NT2/D1 (cell line): ENCODE measurements at regions not wholly inside any gene's neighbourhood (a gene's known extent, or its start where the extent isn't known, plus 50 kb on each side); places are given as distances from the start of the nearest gene placed in this dataset.

Experiments used
- DNase-seq: peaks from one replicate; pipeline ENCODE4 v3.0.0-alpha.2; 2011; ENCODE audit warnings: low read depth, low spot score
- H3K27me3 ChIP-seq: 2 replicates; pipeline ENCODE4 v1.6.0; 2011; ENCODE audit warnings: mild to moderate bottlenecking; ENCODE audit not compliant: insufficient read length, insufficient read depth
- H3K36me3 ChIP-seq: 2 replicates; pipeline ENCODE4 v1.6.1; 2011; ENCODE audit warnings: mild to moderate bottlenecking, low read length, mixed read lengths; ENCODE audit not compliant: insufficient read depth, insufficient read length
- H3K4me1 ChIP-seq: 2 replicates; pipeline ENCODE4 v1.5.1; 2011; ENCODE audit not compliant: insufficient read depth, insufficient read length
- H3K4me3 ChIP-seq: 2 replicates; pipeline ENCODE4 v1.5.1; 2011; ENCODE audit warnings: low read depth; ENCODE audit not compliant: insufficient read length
- H3K9ac ChIP-seq: 2 replicates; pipeline ENCODE4 v1.6.0; 2011; ENCODE audit warnings: low read depth; ENCODE audit not compliant: insufficient read length
- H3K9me3 ChIP-seq: 2 replicates; pipeline ENCODE4 v1.5.1; 2011; ENCODE audit warnings: mild to moderate bottlenecking, low read length; ENCODE audit not compliant: insufficient read depth
- SUZ12 ChIP-seq: IDR thresholded peaks from 2 replicates; pipeline ENCODE4 v1.6.1; 2011; ENCODE audit not compliant: insufficient read length, insufficient read depth; ENCODE audit errors: extremely low read depth
- YY1 ChIP-seq: IDR thresholded peaks from 2 replicates; pipeline ENCODE4 v1.6.1; 2011; ENCODE audit not compliant: insufficient read length, insufficient read depth
- ZNF274 ChIP-seq: IDR thresholded peaks from 2 replicates; pipeline ENCODE4 v1.6.1; 2011; ENCODE audit warnings: mild to moderate bottlenecking, low read depth, low read length

- H3K4me3 ChIP-seq = no peak overlapping the region
- no peak for TF ChIP-seq ZNF274
- no peaks in the 10 kb centered on the region for H3K4me1 ChIP-seq
- H3K27me3 ChIP-seq = no peaks in the 10 kb centered on the region
- H3K36me3 ChIP-seq = no peaks in the 10 kb centered on the region
- no peak overlapping the region for H3K9ac ChIP-seq
- no peaks in the 10 kb centered on the region for H3K9me3 ChIP-seq
- no peak for DNase-seq
Observed at GRCh38 chr10:55215699-55216098, 414.7 kb upstream of the PCDH15 start.

DNA sequence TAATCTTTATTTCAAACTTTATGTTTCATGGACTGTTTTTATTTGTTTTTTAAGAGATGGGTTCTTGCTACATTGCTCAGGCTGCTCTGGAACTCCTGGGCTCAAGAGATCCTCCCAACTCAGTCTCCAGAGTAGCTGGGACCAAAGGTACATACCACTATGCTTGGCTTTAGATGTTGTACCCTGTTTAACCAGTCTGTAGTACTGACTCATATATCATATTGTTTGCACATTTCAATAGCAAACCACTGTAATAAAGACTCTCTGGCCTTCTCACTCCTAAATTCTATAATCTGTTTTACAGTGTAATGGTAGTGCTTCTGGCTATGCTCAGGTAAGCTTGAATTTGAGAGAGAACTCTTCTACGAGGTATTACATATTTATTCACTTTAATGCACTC, 413.6 kb upstream of the PCDH15 start:
- TF ChIP-seq ZNF274 (no peak), SUZ12 (no peak), YY1 (no peak)
- no peak for DNase-seq
- no peak overlapping the region for H3K4me3 ChIP-seq

DNA sequence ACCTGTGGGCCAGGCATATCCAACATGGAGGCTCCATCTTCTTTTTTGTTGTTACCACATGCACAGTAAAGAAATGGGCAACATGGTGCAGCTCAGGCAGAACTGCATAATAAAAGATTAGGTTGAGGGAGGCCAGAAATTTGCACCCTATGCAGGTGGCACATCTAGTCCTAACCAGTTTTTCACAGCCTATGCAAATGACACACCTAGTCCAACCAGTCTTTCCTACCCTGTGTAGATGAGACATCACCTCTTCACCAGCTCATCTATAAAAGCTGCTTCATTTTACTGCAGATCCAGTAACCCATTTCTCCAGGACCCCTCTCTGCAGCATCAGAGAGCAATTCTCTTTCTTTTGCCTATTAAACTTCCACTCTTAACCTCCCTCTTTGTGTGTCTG, 411.0 kb upstream of the PCDH15 start:
- Histone ChIP-seq H3K27me3 (no peaks in the 10 kb centered on the region), H3K9me3 (no peaks in the 10 kb centered on the region), H3K4me3 (no peak overlapping the region), H3K36me3 (no peaks in the 10 kb centered on the region), H3K9ac (no peak overlapping the region), H3K4me1 (no peaks in the 10 kb centered on the region)
- no peak for TF ChIP-seq ZNF274
- no peak for TF ChIP-seq YY1
- TF ChIP-seq SUZ12 = no peak
- DNase-seq = no peak

More for the DNA sequence above, 413.6 kb upstream of the PCDH15 start:
- Histone ChIP-seq H3K4me1 (no peaks in the 10 kb centered on the region), H3K36me3 (no peaks in the 10 kb centered on the region), H3K9me3 (no peaks in the 10 kb centered on the region), H3K27me3 (no peaks in the 10 kb centered on the region), H3K9ac (no peak overlapping the region)

DNA sequence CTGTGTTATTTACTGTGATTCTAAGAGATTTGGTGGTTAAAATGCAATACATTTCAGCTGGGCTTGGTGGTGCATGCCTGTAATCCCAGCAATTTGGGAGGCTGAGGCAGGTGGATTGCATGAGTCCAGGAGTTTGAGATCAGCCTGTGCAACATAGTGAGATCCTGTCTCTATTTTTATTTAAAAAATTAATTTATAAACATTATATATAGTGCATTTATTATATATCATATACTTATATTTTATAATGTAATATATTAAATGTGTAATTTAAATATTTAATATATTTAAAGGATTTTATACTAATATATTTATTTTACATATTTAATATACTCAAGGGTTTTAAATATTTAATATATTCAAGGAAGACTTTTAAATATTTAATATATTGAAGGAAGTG, 402.8 kb upstream of the PCDH15 start:
- TF ChIP-seq ZNF274 (no peak), SUZ12 (no peak), YY1 (no peak)
- H3K36me3 ChIP-seq = no peaks in the 10 kb centered on the region
- no peaks in the 10 kb centered on the region for H3K27me3 ChIP-seq
- no peaks in the 10 kb centered on the region for H3K4me1 ChIP-seq
- H3K9ac ChIP-seq = no peak overlapping the region
- H3K4me3 ChIP-seq = no peak overlapping the region
- DNase-seq = no peak
- H3K9me3 ChIP-seq = no peaks in the 10 kb centered on the region

DNA sequence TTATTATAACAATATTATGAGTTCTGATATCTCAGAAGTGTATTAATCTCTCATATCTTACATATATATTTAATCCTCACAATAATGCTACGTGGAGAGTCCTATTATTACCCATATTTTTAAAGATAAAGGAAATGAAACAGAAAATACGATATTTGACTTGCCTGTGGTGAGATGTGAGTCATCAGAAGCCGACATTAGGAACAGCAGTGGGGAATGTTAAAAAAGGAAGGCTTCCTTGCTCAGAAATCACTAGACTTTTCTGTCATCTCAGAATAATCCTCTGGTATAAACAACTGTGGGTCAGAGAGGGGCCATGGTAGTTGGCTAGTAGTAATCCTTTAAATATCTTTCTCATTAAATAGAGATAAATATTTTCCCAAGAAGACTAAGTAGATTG, 402.3 kb upstream of the PCDH15 start:
- TF ChIP-seq ZNF274 (no peak), SUZ12 (no peak), YY1 (no peak)
- no peaks in the 10 kb centered on the region for H3K9me3 ChIP-seq
- no peak for DNase-seq

GRCh38 chr10:55200020-55200419, 399.0 kb upstream of the PCDH15 start:
- TF ChIP-seq YY1 (no peak), SUZ12 (no peak), ZNF274 (no peak)
- H3K9ac ChIP-seq = no peak overlapping the region

More for the DNA sequence above, 402.3 kb upstream of the PCDH15 start:
- Histone ChIP-seq H3K36me3 (no peaks in the 10 kb centered on the region), H3K4me3 (no peak overlapping the region), H3K4me1 (no peaks in the 10 kb centered on the region), H3K9ac (no peak overlapping the region), H3K27me3 (no peaks in the 10 kb centered on the region)

DNA sequence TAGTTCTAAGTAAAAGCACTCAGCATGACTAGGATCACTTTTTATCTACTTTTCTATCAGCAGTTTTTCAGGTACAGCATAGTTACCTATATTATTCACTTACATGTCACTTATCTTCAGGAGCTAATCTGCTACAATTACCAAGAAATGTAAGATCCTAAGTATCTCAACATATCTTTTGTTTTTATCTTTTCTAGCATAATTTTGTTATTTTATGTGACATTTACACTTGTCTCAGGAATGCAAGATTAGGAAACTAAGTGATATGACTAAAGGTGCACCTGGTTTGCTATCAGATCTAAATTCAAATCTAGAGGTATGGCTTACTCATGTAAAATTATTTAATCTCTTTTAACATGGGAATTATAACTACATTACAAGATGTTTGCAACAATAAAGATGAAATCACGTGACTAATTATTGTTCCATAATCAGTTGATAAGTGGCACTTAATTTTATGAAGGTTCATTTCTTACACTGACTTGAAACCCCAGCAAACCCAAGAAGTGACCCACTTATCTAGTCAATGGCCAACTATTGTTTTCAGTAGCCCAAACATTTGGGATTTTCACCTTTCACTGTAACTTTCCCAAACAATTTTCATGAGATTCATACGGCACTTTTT, 390.3 kb upstream of the PCDH15 start:
- H3K9me3 ChIP-seq = no peaks in the 10 kb centered on the region
- H3K9ac ChIP-seq = no peak overlapping the region
- H3K36me3 ChIP-seq = no peaks in the 10 kb centered on the region
- H3K4me1 ChIP-seq = no peaks in the 10 kb centered on the region
- TF ChIP-seq ZNF274 (no peak), YY1 (no peak), SUZ12 (no peak)
- DNase-seq = no peak
- no peak overlapping the region for H3K4me3 ChIP-seq
- no peaks in the 10 kb centered on the region for H3K27me3 ChIP-seq

More at GRCh38 chr10:55200020-55200419, 399.0 kb upstream of the PCDH15 start:
- DNase-seq = no peak
- Histone ChIP-seq H3K27me3 (no peaks in the 10 kb centered on the region), H3K4me1 (no peaks in the 10 kb centered on the region), H3K9me3 (no peaks in the 10 kb centered on the region), H3K36me3 (no peaks in the 10 kb centered on the region), H3K4me3 (no peak overlapping the region)

- Histone ChIP-seq H3K27me3 (no peaks in the 10 kb centered on the region), H3K9ac (no peak overlapping the region), H3K9me3 (no peaks in the 10 kb centered on the region; the same call in 1 of the 2 replicates), H3K4me1 (no peaks in the 10 kb centered on the region), H3K36me3 (no peaks in the 10 kb centered on the region), H3K4me3 (no peak overlapping the region)
- DNase-seq = no peak
- no peak for TF ChIP-seq YY1
- no peak for TF ChIP-seq SUZ12
- TF ChIP-seq ZNF274 = no peak
Observed at GRCh38 chr10:55183993-55184392, 383.0 kb upstream of the PCDH15 start.
